Activated T-helper 2 cell treated with anti-CD3 and anti-CD28 coated beads, Interferon-gamma antibody, Interleukin-2, Interleukin-4, amounts not matched to agents 10 μg/mL and 5 μg/mL and 100 μg/mL, durations not matched to agents 14 hours and 24 hours and 36 hours (primary cell): ENCODE measurements at regions not wholly inside any gene's neighbourhood (a gene's known extent, or its start where the extent isn't known, plus 50 kb on each side); places are given as distances from the start of the nearest gene placed in this dataset.
"Not testable (repeated sequence)": the region's sequence is repeated elsewhere in the genome, so short reads cannot be mapped to it uniquely, and the experiment has no call there.

Experiments
- DNase-seq: peaks from one replicate; pipeline ENCODE4 v3.0.0; 2021; ENCODE audit warnings: low spot score
- H3K27ac Mint-ChIP-seq: one replicate; pipeline ENCODE4 v1.8.0; 2021; ENCODE audit warnings: mixed read lengths
- H3K27me3 Mint-ChIP-seq: one replicate; pipeline ENCODE4 v1.8.0; 2021; ENCODE audit warnings: low read depth, mixed read lengths
- H3K36me3 Mint-ChIP-seq: one replicate; pipeline ENCODE4 v1.8.0; 2021; ENCODE audit warnings: low read depth, mixed read lengths
- H3K4me1 Mint-ChIP-seq: one replicate; pipeline ENCODE4 v1.8.0; 2021; ENCODE audit warnings: low read depth, mixed read lengths
- H3K4me3 Mint-ChIP-seq: one replicate; pipeline ENCODE4 v1.8.0; 2021; ENCODE audit warnings: low read depth, mild to moderate bottlenecking, moderate library complexity, mixed read lengths
- H3K9me3 Mint-ChIP-seq: one replicate; pipeline ENCODE4 v1.8.0; 2021; ENCODE audit warnings: mixed read lengths
- intact Hi-C: fragments of 100-400 bp; cut with micrococcal nuclease; formaldehyde crosslinking; loops from one replicate; pipeline ENCODE4 v1.15.1; 2023

GRCh38 chr1:199837321-199837720, 190.2 kb upstream of the NR5A2 start:
- Mint-ChIP-seq H3K4me1 (peaks cover 5% of the 10 kb centered on the region), H3K27me3 (peaks cover 1% of the 10 kb centered on the region), H3K27ac (no peak overlapping the region), H3K4me3 (no peak overlapping the region), H3K36me3 (no peaks in the 10 kb centered on the region), H3K9me3 (no peaks in the 10 kb centered on the region)
- no peak for DNase-seq
- intact Hi-C loops: no loop called here

- H3K36me3 Mint-ChIP-seq, H3K4me1 Mint-ChIP-seq, H3K27ac Mint-ChIP-seq, DNase-seq, intact Hi-C loops, H3K9me3 Mint-ChIP-seq, H3K4me3 Mint-ChIP-seq, H3K27me3 Mint-ChIP-seq: not testable (repeated sequence)
Measured at GRCh38 chr1:199839608-199840007, 187.9 kb upstream of the NR5A2 start.

- DNase-seq, H3K36me3 Mint-ChIP-seq, H3K27me3 Mint-ChIP-seq, H3K9me3 Mint-ChIP-seq, intact Hi-C loops, H3K4me3 Mint-ChIP-seq, H3K27ac Mint-ChIP-seq, H3K4me1 Mint-ChIP-seq: not testable (repeated sequence)
Measured at GRCh38 chr1:199843096-199843495, 184.4 kb upstream of the NR5A2 start.

GRCh38 chr1:199843861-199844260, 183.6 kb upstream of the NR5A2 start:
- no peaks in the 10 kb centered on the region for H3K9me3 Mint-ChIP-seq
- H3K27me3 Mint-ChIP-seq: peaks cover 1% of the 10 kb centered on the region
- no peak overlapping the region for H3K27ac Mint-ChIP-seq
- intact Hi-C loops: no loop called here
- no peaks in the 10 kb centered on the region for H3K36me3 Mint-ChIP-seq
- no peaks in the 10 kb centered on the region for H3K4me1 Mint-ChIP-seq
- H3K4me3 Mint-ChIP-seq: no peak overlapping the region
- no peak for DNase-seq

- Mint-ChIP-seq H3K36me3 (no peaks in the 10 kb centered on the region), H3K4me3 (no peak overlapping the region), H3K9me3 (no peaks in the 10 kb centered on the region), H3K4me1 (no peaks in the 10 kb centered on the region), H3K27me3 (peaks cover 3% of the 10 kb centered on the region), H3K27ac (no peak overlapping the region)
- no peak for DNase-seq
- intact Hi-C loops: no loop called here
Measured at GRCh38 chr1:199847021-199847420, 180.5 kb upstream of the NR5A2 start.

GRCh38 chr1:199851439-199852140, 175.9 kb upstream of the NR5A2 start:
- intact Hi-C loops: no loop called here
- peaks cover 2% of the 10 kb centered on the region for H3K27me3 Mint-ChIP-seq
- no peak overlapping the region for H3K27ac Mint-ChIP-seq
- H3K36me3 Mint-ChIP-seq: no peaks in the 10 kb centered on the region
- no peaks in the 10 kb centered on the region for H3K9me3 Mint-ChIP-seq
- no peaks in the 10 kb centered on the region for H3K4me1 Mint-ChIP-seq
- DNase-seq: no peak
- no peak overlapping the region for H3K4me3 Mint-ChIP-seq

- Mint-ChIP-seq H3K9me3 (no peaks in the 10 kb centered on the region), H3K36me3 (no peaks in the 10 kb centered on the region), H3K4me1 (peaks cover 5% of the 10 kb centered on the region), H3K27ac (no peak overlapping the region), H3K27me3 (peaks cover 10% of the 10 kb centered on the region), H3K4me3 (no peak overlapping the region)
- intact Hi-C loops: no loop called here
- DNase-seq: no peak
Measured at GRCh38 chr1:199854686-199855321, 172.7 kb upstream of the NR5A2 start.

- Mint-ChIP-seq H3K9me3 (no peaks in the 10 kb centered on the region), H3K36me3 (no peaks in the 10 kb centered on the region), H3K4me3 (no peak overlapping the region), H3K27ac (no peak overlapping the region), H3K27me3 (peaks cover 10% of the 10 kb centered on the region), H3K4me1 (peaks cover 5% of the 10 kb centered on the region)
- DNase-seq: no peak
- intact Hi-C loops: no loop called here
Measured at GRCh38 chr1:199855580-199855979, 171.9 kb upstream of the NR5A2 start.

- Mint-ChIP-seq H3K36me3 (no peaks in the 10 kb centered on the region), H3K4me1 (peaks cover 5% of the 10 kb centered on the region), H3K27me3 (peaks cover 9% of the 10 kb centered on the region), H3K4me3 (no peak overlapping the region), H3K9me3 (no peaks in the 10 kb centered on the region), H3K27ac (no peak overlapping the region)
- intact Hi-C loops: no loop called here
- DNase-seq: no peak
Measured at GRCh38 chr1:199856216-199856780, 171.2 kb upstream of the NR5A2 start.

GRCh38 chr1:199857108-199857507, 170.4 kb upstream of the NR5A2 start:
- H3K27me3 Mint-ChIP-seq: peaks cover 9% of the 10 kb centered on the region
- intact Hi-C loops: no loop called here
- H3K4me3 Mint-ChIP-seq: no peak overlapping the region
- no peak for DNase-seq
- no peaks in the 10 kb centered on the region for H3K9me3 Mint-ChIP-seq
- no peaks in the 10 kb centered on the region for H3K36me3 Mint-ChIP-seq
- H3K4me1 Mint-ChIP-seq: peaks cover 5% of the 10 kb centered on the region
- no peak overlapping the region for H3K27ac Mint-ChIP-seq

GRCh38 chr1:199857516-199857915, 170.0 kb upstream of the NR5A2 start:
- DNase-seq: no peak
- H3K4me3 Mint-ChIP-seq: no peak overlapping the region
- no peaks in the 10 kb centered on the region for H3K36me3 Mint-ChIP-seq
- no peaks in the 10 kb centered on the region for H3K9me3 Mint-ChIP-seq
- no peak overlapping the region for H3K27ac Mint-ChIP-seq
- intact Hi-C loops: no loop called here
- peaks cover 9% of the 10 kb centered on the region for H3K27me3 Mint-ChIP-seq
- peaks cover 5% of the 10 kb centered on the region for H3K4me1 Mint-ChIP-seq

- Mint-ChIP-seq H3K4me3 (no peak overlapping the region), H3K4me1 (peaks cover 5% of the 10 kb centered on the region), H3K36me3 (no peaks in the 10 kb centered on the region), H3K27me3 (peaks cover 9% of the 10 kb centered on the region), H3K9me3 (no peaks in the 10 kb centered on the region), H3K27ac (no peak overlapping the region)
- intact Hi-C loops: no loop called here
- no peak for DNase-seq
Measured at GRCh38 chr1:199858171-199858570, 169.3 kb upstream of the NR5A2 start.

GRCh38 chr1:199858856-199859255, 168.7 kb upstream of the NR5A2 start:
- Mint-ChIP-seq H3K9me3 (no peaks in the 10 kb centered on the region), H3K27me3 (peaks cover 9% of the 10 kb centered on the region), H3K36me3 (no peaks in the 10 kb centered on the region), H3K4me1 (peaks cover 5% of the 10 kb centered on the region), H3K4me3 (no peak overlapping the region), H3K27ac (no peak overlapping the region)
- intact Hi-C loops: no loop called here
- DNase-seq: no peak
